ENCODE measurements at regions not wholly inside any gene's neighbourhood (a gene's known extent, or its start where the extent isn't known, plus 50 kb on each side); places are given as distances from the start of the nearest gene placed in this dataset.
"Not testable (repeated sequence)": the region's sequence is repeated elsewhere in the genome, so short reads cannot be mapped to it uniquely, and the experiment has no call there.

DNA sequence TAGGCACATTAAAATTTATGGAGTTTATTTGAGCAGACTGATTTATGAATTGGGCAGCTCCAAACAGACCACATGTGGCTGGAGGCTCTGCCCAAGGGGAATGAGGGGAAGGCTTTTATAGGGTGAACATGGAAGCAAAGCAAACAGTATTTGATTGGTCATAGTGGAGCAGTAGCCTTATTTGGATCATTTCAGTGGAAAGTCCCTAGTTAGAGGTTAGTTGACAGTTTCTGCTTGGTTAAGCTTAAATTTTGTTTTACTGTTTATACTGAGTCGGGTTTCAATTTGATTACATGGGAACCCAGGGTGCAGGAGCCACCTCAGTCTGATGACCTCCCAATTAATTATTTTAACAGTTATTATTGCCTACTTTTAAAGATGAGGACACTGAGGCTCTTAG, 140.5 kb downstream of the NDFIP2 start:
- no peak for DNase-seq (ENCODE audit: low read depth)
- no peak overlapping the region for H3K4me3 ChIP-seq (ENCODE audit: low read depth, low read length)
- TF ChIP-seq, protein P1, sequence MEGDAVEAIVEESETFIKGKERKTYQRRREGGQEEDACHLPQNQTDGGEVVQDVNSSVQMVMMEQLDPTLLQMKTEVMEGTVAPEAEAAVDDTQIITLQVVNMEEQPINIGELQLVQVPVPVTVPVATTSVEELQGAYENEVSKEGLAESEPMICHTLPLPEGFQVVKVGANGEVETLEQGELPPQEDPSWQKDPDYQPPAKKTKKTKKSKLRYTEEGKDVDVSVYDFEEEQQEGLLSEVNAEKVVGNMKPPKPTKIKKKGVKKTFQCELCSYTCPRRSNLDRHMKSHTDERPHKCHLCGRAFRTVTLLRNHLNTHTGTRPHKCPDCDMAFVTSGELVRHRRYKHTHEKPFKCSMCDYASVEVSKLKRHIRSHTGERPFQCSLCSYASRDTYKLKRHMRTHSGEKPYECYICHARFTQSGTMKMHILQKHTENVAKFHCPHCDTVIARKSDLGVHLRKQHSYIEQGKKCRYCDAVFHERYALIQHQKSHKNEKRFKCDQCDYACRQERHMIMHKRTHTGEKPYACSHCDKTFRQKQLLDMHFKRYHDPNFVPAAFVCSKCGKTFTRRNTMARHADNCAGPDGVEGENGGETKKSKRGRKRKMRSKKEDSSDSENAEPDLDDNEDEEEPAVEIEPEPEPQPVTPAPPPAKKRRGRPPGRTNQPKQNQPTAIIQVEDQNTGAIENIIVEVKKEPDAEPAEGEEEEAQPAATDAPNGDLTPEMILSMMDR (conservative IDR thresholded peaks at IDR 0.05; ENCODE audit: low read depth, low read length) = no peak

GRCh38 chr13:79614250-79614918, 133.4 kb downstream of the NDFIP2 start:
- no peak for DNase-seq (ENCODE audit: low read depth)
- TF ChIP-seq, protein P1 (conservative IDR thresholded peaks at IDR 0.05; ENCODE audit: low read depth, low read length) = no peak

DNA sequence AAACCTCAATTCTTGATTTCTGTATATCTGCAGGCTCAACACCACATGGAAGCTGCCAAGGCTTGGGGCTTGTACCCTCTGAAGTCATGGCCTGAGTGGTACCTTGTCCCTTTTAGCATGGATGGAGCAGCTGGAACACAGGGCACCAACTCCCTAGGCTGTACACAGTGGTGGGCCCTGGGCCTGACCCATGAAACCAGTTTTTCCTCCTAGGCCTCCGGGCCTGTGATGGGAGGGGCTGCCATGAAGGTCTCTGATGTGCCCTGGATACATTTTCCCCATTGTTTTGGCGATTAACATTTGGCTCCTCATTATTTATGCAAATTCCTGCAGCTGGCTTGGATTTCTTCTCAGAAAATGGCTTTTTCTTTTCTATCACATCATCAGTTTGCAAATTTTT, 131.6 kb downstream of the NDFIP2 start:
- TF ChIP-seq, protein P1 (conservative IDR thresholded peaks at IDR 0.05; ENCODE audit: low read depth, low read length) = no peak
- H3K4me3 ChIP-seq (ENCODE audit: low read depth, low read length) = no peak overlapping the region
- DNase-seq (ENCODE audit: low read depth) = no peak

More at GRCh38 chr13:79614250-79614918, 133.4 kb downstream of the NDFIP2 start:
- H3K4me3 ChIP-seq (ENCODE audit: low read depth, low read length) = no peak overlapping the region

GRCh38 chr13:79607895-79608294, 126.9 kb downstream of the NDFIP2 start:
- not testable (repeated sequence) for DNase-seq (ENCODE audit: low read depth)

More at GRCh38 chr13:79607895-79608294, 126.9 kb downstream of the NDFIP2 start:
- not testable (repeated sequence) for H3K4me3 ChIP-seq (ENCODE audit: low read depth, low read length)

All from epithelial cell of proximal tubule (primary cell).